Dendritic cell treated with granulocyte-macrophage colony-stimulating factor and Interleukin-4, amounts not matched to agents 40 ng/mL and 50 ng/mL, for 4 days (primary cell): ENCODE measurements at regions not wholly inside any gene's neighbourhood (a gene's known extent, or its start where the extent isn't known, plus 50 kb on each side); places are given as distances from the start of the nearest gene placed in this dataset.

Experiments used
- H3K27ac Mint-ChIP-seq: one replicate; pipeline ENCODE4 v1.8.0; 2022; ENCODE audit warnings: mild to moderate bottlenecking, mixed read lengths
- H3K27me3 Mint-ChIP-seq: one replicate; pipeline ENCODE4 v1.8.0; 2022; ENCODE audit warnings: mild to moderate bottlenecking, mixed read lengths
- H3K36me3 Mint-ChIP-seq: one replicate; pipeline ENCODE4 v1.8.0; 2022; ENCODE audit warnings: low read depth, mixed read lengths
- H3K4me1 Mint-ChIP-seq: one replicate; pipeline ENCODE4 v1.8.0; 2022; ENCODE audit warnings: low read depth, mixed read lengths
- H3K4me3 Mint-ChIP-seq: one replicate; pipeline ENCODE4 v1.8.0; 2022; ENCODE audit warnings: mild to moderate bottlenecking, moderate library complexity, mixed read lengths
- H3K9me3 Mint-ChIP-seq: one replicate; pipeline ENCODE4 v1.8.0; 2022; ENCODE audit warnings: mixed read lengths
- intact Hi-C: fragments of 100-400 bp; cut with micrococcal nuclease; formaldehyde crosslinking; loops from one replicate; pipeline ENCODE4 v1.15.0; 2022

DNA sequence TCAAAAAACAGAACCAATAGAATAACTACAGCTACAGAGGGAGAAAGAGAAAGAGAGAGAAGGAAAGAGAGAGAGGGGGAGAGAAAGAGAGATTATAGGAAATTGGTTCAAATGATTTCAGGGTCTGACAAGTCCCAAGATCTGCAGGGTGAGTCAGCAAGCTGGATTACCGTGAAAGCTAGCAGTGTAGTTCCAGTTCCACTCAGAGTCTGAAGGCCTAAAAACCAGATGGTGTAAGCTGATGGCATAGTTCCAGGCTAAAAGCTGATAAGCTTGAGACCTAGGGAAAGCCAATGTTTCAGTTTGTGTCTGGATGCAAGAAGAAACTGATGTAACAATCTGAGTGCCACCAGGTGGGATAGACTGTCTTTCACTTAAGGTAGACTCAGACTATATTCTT lies 397.7 kb downstream of the TRIB2 start:
- Mint-ChIP-seq H3K36me3 (no peaks in the 10 kb centered on the region), H3K27me3 (no peaks in the 10 kb centered on the region), H3K27ac (no peak overlapping the region), H3K9me3 (no peaks in the 10 kb centered on the region), H3K4me1 (no peaks in the 10 kb centered on the region), H3K4me3 (no peak overlapping the region)
- intact Hi-C loops: no loop called here

- H3K27me3 Mint-ChIP-seq: no peaks in the 10 kb centered on the region
- intact Hi-C loops: no loop called here
- no peaks in the 10 kb centered on the region for H3K36me3 Mint-ChIP-seq
- H3K4me1 Mint-ChIP-seq: no peaks in the 10 kb centered on the region
- H3K4me3 Mint-ChIP-seq: no peak overlapping the region
- no peaks in the 10 kb centered on the region for H3K9me3 Mint-ChIP-seq
- no peak overlapping the region for H3K27ac Mint-ChIP-seq
Observed at GRCh38 chr2:13115643-13116042, 398.9 kb downstream of the TRIB2 start.

- Mint-ChIP-seq H3K27ac (no peak overlapping the region), H3K9me3 (peaks cover 13% of the 10 kb centered on the region), H3K36me3 (no peaks in the 10 kb centered on the region), H3K27me3 (no peaks in the 10 kb centered on the region), H3K4me3 (no peak overlapping the region), H3K4me1 (no peaks in the 10 kb centered on the region)
- intact Hi-C loops: no loop called here
Observed at GRCh38 chr2:13121096-13121495, 404.4 kb downstream of the TRIB2 start.

GRCh38 chr2:13128139-13128538 lies 411.4 kb downstream of the TRIB2 start:
- Mint-ChIP-seq H3K4me3 (no peak overlapping the region), H3K27ac (no peak overlapping the region), H3K27me3 (no peaks in the 10 kb centered on the region), H3K9me3 (peaks cover 13% of the 10 kb centered on the region), H3K4me1 (no peaks in the 10 kb centered on the region), H3K36me3 (no peaks in the 10 kb centered on the region)
- intact Hi-C loops: no loop called here

- no peaks in the 10 kb centered on the region for H3K36me3 Mint-ChIP-seq
- H3K27me3 Mint-ChIP-seq: no peaks in the 10 kb centered on the region
- no peaks in the 10 kb centered on the region for H3K4me1 Mint-ChIP-seq
- intact Hi-C loops: no loop called here
- no peak overlapping the region for H3K27ac Mint-ChIP-seq
- H3K9me3 Mint-ChIP-seq: no peaks in the 10 kb centered on the region
- no peak overlapping the region for H3K4me3 Mint-ChIP-seq
Observed at GRCh38 chr2:13135369-13135768, 418.6 kb downstream of the TRIB2 start.

DNA sequence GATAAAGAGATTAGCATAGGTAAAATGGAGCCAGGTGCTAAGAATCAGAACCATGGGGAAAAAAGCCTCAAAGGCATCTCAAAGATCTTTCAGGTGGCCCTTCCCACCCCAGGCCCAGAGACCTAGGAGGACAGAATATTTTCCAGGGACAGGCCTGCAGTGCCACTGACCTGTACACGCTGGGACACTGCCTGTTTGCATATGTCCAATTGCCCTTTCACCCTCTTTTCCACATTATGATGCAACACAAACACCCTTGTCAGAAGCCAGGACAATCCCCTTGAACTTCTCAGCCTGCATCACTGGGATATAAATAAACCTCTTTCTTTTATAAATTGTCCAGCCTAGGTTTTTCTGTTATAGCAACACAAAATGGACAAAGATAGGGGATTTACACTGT lies 419.1 kb downstream of the TRIB2 start:
- H3K4me1 Mint-ChIP-seq: no peaks in the 10 kb centered on the region
- H3K27ac Mint-ChIP-seq: no peak overlapping the region
- no peak overlapping the region for H3K4me3 Mint-ChIP-seq
- H3K36me3 Mint-ChIP-seq: no peaks in the 10 kb centered on the region
- no peaks in the 10 kb centered on the region for H3K27me3 Mint-ChIP-seq
- H3K9me3 Mint-ChIP-seq: no peaks in the 10 kb centered on the region
- intact Hi-C loops: no loop called here

DNA sequence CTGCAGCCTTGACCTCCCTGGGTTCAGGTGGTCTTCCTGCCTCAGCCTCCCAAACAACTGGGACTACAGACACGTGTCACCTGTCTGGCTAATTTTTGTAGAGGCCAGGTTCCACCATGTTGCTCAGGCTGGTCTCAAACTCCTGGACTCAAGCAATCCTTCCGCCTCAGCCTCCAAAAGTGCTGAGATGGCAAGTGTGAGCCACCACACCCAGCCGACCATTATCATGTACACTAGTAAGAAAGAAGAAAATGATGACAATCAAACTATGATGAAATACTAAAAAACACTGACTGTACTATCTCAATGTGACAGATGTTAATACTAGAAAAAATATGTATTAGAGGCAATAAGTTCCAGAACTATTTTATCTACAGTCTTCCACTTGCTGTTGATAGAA lies 420.9 kb downstream of the TRIB2 start:
- H3K36me3 Mint-ChIP-seq: no peaks in the 10 kb centered on the region
- intact Hi-C loops: no loop called here
- no peaks in the 10 kb centered on the region for H3K9me3 Mint-ChIP-seq
- H3K4me3 Mint-ChIP-seq: no peak overlapping the region
- no peak overlapping the region for H3K27ac Mint-ChIP-seq
- H3K4me1 Mint-ChIP-seq: no peaks in the 10 kb centered on the region
- H3K27me3 Mint-ChIP-seq: no peaks in the 10 kb centered on the region

DNA sequence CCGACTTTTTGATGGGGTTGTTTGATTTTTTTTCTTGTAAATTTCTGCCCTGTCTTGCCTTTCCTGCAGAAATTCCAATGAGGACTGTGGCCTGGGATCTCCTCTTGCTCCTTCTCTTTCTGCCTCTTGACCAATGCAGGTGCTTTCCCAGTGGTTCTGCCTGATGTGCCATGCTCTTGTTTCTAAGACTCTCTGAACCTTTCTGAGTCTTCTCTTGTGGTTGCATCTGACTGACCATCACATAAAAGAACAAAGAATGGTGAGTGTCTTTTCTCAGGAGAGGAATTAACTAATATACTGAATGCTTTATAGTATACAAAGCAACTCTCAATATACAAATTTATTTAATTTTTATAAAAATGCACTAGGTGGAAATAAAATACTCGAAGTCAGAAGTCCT lies 424.6 kb downstream of the TRIB2 start:
- no peaks in the 10 kb centered on the region for H3K4me1 Mint-ChIP-seq
- H3K27me3 Mint-ChIP-seq: no peaks in the 10 kb centered on the region
- H3K36me3 Mint-ChIP-seq: no peaks in the 10 kb centered on the region
- H3K4me3 Mint-ChIP-seq: no peak overlapping the region
- no peaks in the 10 kb centered on the region for H3K9me3 Mint-ChIP-seq
- intact Hi-C loops: no loop called here
- no peak overlapping the region for H3K27ac Mint-ChIP-seq

GRCh38 chr2:13143451-13143850 lies 426.7 kb downstream of the TRIB2 start:
- H3K27me3 Mint-ChIP-seq: no peaks in the 10 kb centered on the region
- no peaks in the 10 kb centered on the region for H3K4me1 Mint-ChIP-seq
- no peaks in the 10 kb centered on the region for H3K9me3 Mint-ChIP-seq
- intact Hi-C loops: no loop called here
- no peak overlapping the region for H3K4me3 Mint-ChIP-seq
- no peak overlapping the region for H3K27ac Mint-ChIP-seq
- no peaks in the 10 kb centered on the region for H3K36me3 Mint-ChIP-seq

GRCh38 chr2:13156916-13157315 lies 440.2 kb downstream of the TRIB2 start:
- Mint-ChIP-seq H3K36me3 (no peaks in the 10 kb centered on the region), H3K4me3 (no peak overlapping the region), H3K9me3 (no peaks in the 10 kb centered on the region), H3K27ac (no peak overlapping the region), H3K27me3 (no peaks in the 10 kb centered on the region), H3K4me1 (no peaks in the 10 kb centered on the region)
- intact Hi-C loops: no loop called here

- Mint-ChIP-seq H3K27me3 (no peaks in the 10 kb centered on the region), H3K4me3 (no peak overlapping the region), H3K9me3 (no peaks in the 10 kb centered on the region), H3K36me3 (no peaks in the 10 kb centered on the region), H3K4me1 (no peaks in the 10 kb centered on the region), H3K27ac (no peak overlapping the region)
- intact Hi-C loops: no loop called here
Observed at GRCh38 chr2:13158466-13158865, 441.7 kb downstream of the TRIB2 start.

- no peaks in the 10 kb centered on the region for H3K27me3 Mint-ChIP-seq
- no peaks in the 10 kb centered on the region for H3K36me3 Mint-ChIP-seq
- H3K9me3 Mint-ChIP-seq: peaks cover 25% of the 10 kb centered on the region
Observed at GRCh38 chr2:13180729-13181128, 464.0 kb downstream of the TRIB2 start.

DNA sequence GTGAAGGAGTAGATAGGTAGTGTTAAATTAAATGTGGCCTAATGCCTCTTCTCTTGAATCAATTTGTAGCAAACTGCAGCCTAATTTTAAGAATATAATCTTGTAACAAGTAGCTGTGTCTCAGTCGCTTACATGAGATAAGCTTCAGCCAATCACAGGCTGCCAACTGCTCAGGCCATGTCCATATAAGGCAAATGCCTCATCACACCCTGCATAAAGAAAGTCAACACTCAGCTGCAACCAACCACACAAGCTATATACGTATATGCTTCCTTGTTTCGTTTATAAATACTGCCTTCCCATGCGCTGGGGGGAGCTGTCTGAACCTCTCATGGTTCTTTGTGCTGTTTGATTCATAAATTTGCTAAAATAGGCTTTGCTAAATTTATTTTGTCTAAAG lies 476.3 kb downstream of the TRIB2 start:
- intact Hi-C loops: no loop called here

More at GRCh38 chr2:13180729-13181128, 464.0 kb downstream of the TRIB2 start:
- Mint-ChIP-seq H3K4me3 (no peak overlapping the region), H3K27ac (no peak overlapping the region), H3K4me1 (no peaks in the 10 kb centered on the region)
- intact Hi-C loops: no loop called here

DNA sequence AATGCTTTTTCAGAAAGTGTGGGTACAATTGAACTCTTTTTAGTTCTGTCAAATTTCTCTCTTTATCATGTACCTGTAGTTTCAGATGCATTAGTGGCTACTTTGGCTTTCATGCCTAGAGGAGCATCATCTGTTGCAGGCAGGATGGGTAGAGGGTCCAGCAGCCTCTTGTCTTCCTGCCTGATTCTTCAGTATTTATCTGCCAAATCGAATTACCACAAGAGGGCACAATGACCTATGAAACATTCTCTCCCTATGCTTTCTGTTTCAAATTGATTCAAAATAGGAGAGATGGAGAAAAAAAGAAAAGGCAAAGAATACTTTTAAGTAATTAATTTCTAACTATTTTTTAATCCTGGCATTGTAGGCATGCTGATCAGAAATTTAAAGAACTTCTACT lies 477.2 kb downstream of the TRIB2 start:
- no peak overlapping the region for H3K27ac Mint-ChIP-seq
- H3K4me1 Mint-ChIP-seq: no peaks in the 10 kb centered on the region
- H3K9me3 Mint-ChIP-seq: no peaks in the 10 kb centered on the region
- no peaks in the 10 kb centered on the region for H3K36me3 Mint-ChIP-seq
- H3K27me3 Mint-ChIP-seq: no peaks in the 10 kb centered on the region
- intact Hi-C loops: no loop called here
- no peak overlapping the region for H3K4me3 Mint-ChIP-seq

More for the DNA sequence above, 476.3 kb downstream of the TRIB2 start:
- no peaks in the 10 kb centered on the region for H3K9me3 Mint-ChIP-seq
- H3K27ac Mint-ChIP-seq: no peak overlapping the region
- no peaks in the 10 kb centered on the region for H3K27me3 Mint-ChIP-seq
- no peaks in the 10 kb centered on the region for H3K36me3 Mint-ChIP-seq
- H3K4me1 Mint-ChIP-seq: no peaks in the 10 kb centered on the region
- no peak overlapping the region for H3K4me3 Mint-ChIP-seq

DNA sequence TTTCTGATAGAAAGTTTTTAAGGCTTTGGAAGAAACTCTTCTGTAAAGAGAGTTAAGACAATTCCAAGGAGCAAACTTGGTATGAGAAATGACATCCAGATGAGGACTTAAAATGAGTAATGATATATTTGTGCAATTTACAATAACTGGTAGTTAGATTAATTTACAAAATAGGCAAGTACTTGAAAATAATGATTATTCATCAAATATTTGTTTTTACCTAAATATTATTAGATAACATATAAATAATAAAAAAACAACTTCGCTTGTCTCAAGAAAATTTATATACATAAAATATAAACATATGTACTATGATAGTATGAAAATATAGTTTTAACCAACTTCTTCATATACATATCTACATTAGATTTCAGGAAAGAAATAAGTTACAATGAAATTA lies 478.5 kb downstream of the TRIB2 start:
- intact Hi-C loops: no loop called here
- H3K4me1 Mint-ChIP-seq: no peaks in the 10 kb centered on the region
- H3K27me3 Mint-ChIP-seq: no peaks in the 10 kb centered on the region
- H3K36me3 Mint-ChIP-seq: no peaks in the 10 kb centered on the region
- H3K27ac Mint-ChIP-seq: no peak overlapping the region
- H3K9me3 Mint-ChIP-seq: no peaks in the 10 kb centered on the region
- no peak overlapping the region for H3K4me3 Mint-ChIP-seq

DNA sequence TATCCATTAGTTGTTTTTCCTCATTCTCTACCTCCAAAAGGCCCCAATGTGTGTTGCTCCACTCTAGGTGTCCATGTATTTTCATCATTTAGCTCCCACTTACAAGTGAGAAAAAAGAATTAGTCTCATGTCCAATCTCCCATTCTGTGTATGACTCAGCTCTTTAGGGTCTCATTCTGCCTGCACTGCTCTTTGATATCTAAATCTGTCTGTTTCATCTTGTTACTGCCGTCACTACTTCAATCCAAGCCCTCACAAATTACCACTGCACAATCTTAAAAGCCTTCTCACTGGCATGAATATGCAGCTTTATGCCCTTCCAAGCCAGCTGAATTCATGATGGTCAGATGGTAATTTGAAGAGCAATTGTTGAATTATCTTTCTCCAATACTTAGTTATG lies 480.5 kb downstream of the TRIB2 start:
- Mint-ChIP-seq H3K27ac (no peak overlapping the region), H3K4me1 (no peaks in the 10 kb centered on the region), H3K36me3 (no peaks in the 10 kb centered on the region), H3K27me3 (no peaks in the 10 kb centered on the region), H3K4me3 (no peak overlapping the region), H3K9me3 (no peaks in the 10 kb centered on the region)
- intact Hi-C loops: no loop called here
